ENCODE measurements at regions not wholly inside any gene's neighbourhood (a gene's known extent, or its start where the extent isn't known, plus 50 kb on each side); places are given as distances from the start of the nearest gene placed in this dataset.
"Not testable (repeated sequence)": the region's sequence is repeated elsewhere in the genome, so short reads cannot be mapped to it uniquely, and the experiment has no call there.

DNA sequence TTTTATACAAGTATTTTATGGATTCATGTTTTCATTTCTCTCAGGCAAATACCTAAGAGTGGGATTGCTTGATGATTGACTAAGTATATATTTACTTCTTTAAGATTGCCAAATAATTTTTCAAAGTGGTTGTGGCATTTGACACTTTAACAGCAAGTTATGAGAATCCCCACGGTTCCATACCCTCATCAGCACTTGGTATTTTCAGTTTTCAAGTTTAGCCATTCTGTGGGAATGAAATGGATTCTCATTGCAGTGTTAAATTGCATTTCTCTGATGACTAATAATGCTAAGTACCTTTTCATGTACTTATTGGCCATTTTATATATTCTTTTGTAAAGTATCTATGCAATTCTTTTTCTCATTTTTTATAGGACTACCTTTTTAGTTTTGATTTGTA lies 301.5 kb upstream of the DIO3 start:
- no peak overlapping the region for H3K4me3 Mint-ChIP-seq
- H3K9me2 ChIP-seq (ENCODE audit: insufficient read depth): no peaks in the 10 kb centered on the region
- H3K4me2 ChIP-seq: no peak overlapping the region
- no peak overlapping the region for H2AFZ ChIP-seq
- H3K27ac ChIP-seq (ENCODE audit: low read depth): no peak overlapping the region
- no peaks in the 10 kb centered on the region for H3K79me2 ChIP-seq (replicated peaks; ENCODE audit: insufficient read depth)
- no peaks in the 10 kb centered on the region for H3K27me3 ChIP-seq (ENCODE audit: insufficient read depth)
- peaks cover 11% of the 10 kb centered on the region for H3K9me3 Mint-ChIP-seq
- H3K27ac Mint-ChIP-seq: no peak overlapping the region
- no peaks in the 10 kb centered on the region for H4K20me1 ChIP-seq (replicated peaks; ENCODE audit: insufficient read depth)
- no peak overlapping the region for H3K4me3 ChIP-seq
- H3K36me3 Mint-ChIP-seq (ENCODE audit: low read depth): no peaks in the 10 kb centered on the region; the same call in 2 of the 3 replicates
- H3K36me3 ChIP-seq (ENCODE audit: insufficient read depth): no peaks in the 10 kb centered on the region
- no peaks in the 10 kb centered on the region for H3F3A ChIP-seq (replicated peaks; ENCODE audit: low read depth)
- H3K4me1 ChIP-seq (ENCODE audit: insufficient read depth): peaks cover 4% of the 10 kb centered on the region; the same call in 1 of the 2 replicates
- DNase-seq (ENCODE audit: low spot score) (no peak), ATAC-seq (no peak)
- H3K27me3 Mint-ChIP-seq (ENCODE audit: insufficient read depth, low read depth, poor library complexity): peaks cover 2% of the 10 kb centered on the region
- TF ChIP-seq EZH2phosphoT487 (IDR thresholded peaks at IDR 0.05; ENCODE audit: unreplicated experiment) (no peak), ZNF331 (CRISPR knock-in tag; IDR thresholded peaks at IDR 0.05; ENCODE audit: low read depth) (no peak), JUNB (IDR thresholded peaks at IDR 0.05; ENCODE audit: unreplicated experiment) (no peak)
- peaks cover 6% of the 10 kb centered on the region for H3K4me1 Mint-ChIP-seq

DNA sequence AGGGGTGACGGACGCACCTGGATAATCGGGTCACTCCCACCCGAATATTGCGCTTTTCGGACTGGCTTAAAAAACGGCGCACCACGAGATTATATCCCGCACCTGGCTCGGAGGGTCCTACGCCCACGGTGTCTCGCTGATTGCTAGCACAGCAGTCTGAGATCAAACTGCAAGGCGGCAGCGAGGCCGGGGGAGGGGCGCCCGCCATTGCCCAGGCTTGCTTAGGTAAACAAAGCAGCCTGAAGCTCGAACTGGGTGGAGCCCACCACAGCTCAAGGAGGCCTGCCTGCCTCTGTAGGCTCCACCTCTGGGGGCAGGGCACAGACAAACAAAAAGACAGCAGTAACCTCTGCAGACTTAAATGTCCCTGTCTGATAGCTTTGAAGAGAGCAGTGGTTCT lies 294.9 kb upstream of the DIO3 start:
- H3K27ac ChIP-seq (ENCODE audit: low read depth); H3K4me1 ChIP-seq (ENCODE audit: insufficient read depth); H3K4me3 ChIP-seq; H2AFZ ChIP-seq; H3F3A ChIP-seq (replicated peaks; ENCODE audit: low read depth); H3K9me2 ChIP-seq (ENCODE audit: insufficient read depth); H3K36me3 Mint-ChIP-seq (ENCODE audit: low read depth); DNase-seq (ENCODE audit: low spot score); H3K27me3 ChIP-seq (ENCODE audit: insufficient read depth); H3K79me2 ChIP-seq (replicated peaks; ENCODE audit: insufficient read depth); H3K4me3 Mint-ChIP-seq; H3K4me2 ChIP-seq; H3K36me3 ChIP-seq (ENCODE audit: insufficient read depth); H4K20me1 ChIP-seq (replicated peaks; ENCODE audit: insufficient read depth); H3K4me1 Mint-ChIP-seq; H3K27ac Mint-ChIP-seq; ATAC-seq; H3K27me3 Mint-ChIP-seq (ENCODE audit: insufficient read depth, low read depth, poor library complexity): not testable (repeated sequence)
- peaks cover 14% of the 10 kb centered on the region for H3K9me3 Mint-ChIP-seq

DNA sequence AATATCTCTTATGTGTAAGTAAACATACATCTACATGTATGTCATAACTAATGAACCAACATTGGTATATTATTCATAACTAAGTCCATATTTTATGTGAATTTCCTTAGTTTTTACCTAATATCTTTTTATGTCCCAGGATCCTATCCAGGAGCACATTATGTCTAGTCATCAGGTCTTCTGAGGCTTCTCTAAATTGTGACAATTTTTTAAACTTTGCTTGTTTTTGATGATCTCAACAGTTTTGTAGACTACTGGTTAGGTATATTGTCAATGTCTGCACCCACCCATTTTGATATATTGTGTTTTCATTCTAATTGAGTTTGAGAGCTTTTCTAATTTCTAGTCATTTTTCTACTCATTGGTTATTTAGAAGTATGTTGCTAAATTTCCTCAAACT lies 288.2 kb upstream of the DIO3 start:
- ATAC-seq: no peak
- no peaks in the 10 kb centered on the region for H3K9me2 ChIP-seq (ENCODE audit: insufficient read depth)
- H2AFZ ChIP-seq: no peak overlapping the region
- TF ChIP-seq, protein P1, sequence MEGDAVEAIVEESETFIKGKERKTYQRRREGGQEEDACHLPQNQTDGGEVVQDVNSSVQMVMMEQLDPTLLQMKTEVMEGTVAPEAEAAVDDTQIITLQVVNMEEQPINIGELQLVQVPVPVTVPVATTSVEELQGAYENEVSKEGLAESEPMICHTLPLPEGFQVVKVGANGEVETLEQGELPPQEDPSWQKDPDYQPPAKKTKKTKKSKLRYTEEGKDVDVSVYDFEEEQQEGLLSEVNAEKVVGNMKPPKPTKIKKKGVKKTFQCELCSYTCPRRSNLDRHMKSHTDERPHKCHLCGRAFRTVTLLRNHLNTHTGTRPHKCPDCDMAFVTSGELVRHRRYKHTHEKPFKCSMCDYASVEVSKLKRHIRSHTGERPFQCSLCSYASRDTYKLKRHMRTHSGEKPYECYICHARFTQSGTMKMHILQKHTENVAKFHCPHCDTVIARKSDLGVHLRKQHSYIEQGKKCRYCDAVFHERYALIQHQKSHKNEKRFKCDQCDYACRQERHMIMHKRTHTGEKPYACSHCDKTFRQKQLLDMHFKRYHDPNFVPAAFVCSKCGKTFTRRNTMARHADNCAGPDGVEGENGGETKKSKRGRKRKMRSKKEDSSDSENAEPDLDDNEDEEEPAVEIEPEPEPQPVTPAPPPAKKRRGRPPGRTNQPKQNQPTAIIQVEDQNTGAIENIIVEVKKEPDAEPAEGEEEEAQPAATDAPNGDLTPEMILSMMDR (conservative IDR thresholded peaks at IDR 0.05; ENCODE audit: low read depth in 2 of 2): no peak
- TF ChIP-seq STAT1 (IDR thresholded peaks at IDR 0.05; ENCODE audit: unreplicated experiment): no peak
- TF ChIP-seq JUNB (IDR thresholded peaks at IDR 0.05; ENCODE audit: unreplicated experiment): no peak
- TF ChIP-seq, protein P2, sequence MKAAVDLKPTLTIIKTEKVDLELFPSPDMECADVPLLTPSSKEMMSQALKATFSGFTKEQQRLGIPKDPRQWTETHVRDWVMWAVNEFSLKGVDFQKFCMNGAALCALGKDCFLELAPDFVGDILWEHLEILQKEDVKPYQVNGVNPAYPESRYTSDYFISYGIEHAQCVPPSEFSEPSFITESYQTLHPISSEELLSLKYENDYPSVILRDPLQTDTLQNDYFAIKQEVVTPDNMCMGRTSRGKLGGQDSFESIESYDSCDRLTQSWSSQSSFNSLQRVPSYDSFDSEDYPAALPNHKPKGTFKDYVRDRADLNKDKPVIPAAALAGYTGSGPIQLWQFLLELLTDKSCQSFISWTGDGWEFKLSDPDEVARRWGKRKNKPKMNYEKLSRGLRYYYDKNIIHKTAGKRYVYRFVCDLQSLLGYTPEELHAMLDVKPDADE (IDR thresholded peaks at IDR 0.05): no peak
- TF ChIP-seq NANOG (IDR thresholded peaks at IDR 0.05; ENCODE audit: borderline replicate concordance): no peak
- TF ChIP-seq EZH2phosphoT487 (IDR thresholded peaks at IDR 0.05; ENCODE audit: unreplicated experiment): no peak
- TF ChIP-seq ZNF331 (CRISPR knock-in tag; IDR thresholded peaks at IDR 0.05; ENCODE audit: low read depth): no peak
- TF ChIP-seq, protein P3, sequence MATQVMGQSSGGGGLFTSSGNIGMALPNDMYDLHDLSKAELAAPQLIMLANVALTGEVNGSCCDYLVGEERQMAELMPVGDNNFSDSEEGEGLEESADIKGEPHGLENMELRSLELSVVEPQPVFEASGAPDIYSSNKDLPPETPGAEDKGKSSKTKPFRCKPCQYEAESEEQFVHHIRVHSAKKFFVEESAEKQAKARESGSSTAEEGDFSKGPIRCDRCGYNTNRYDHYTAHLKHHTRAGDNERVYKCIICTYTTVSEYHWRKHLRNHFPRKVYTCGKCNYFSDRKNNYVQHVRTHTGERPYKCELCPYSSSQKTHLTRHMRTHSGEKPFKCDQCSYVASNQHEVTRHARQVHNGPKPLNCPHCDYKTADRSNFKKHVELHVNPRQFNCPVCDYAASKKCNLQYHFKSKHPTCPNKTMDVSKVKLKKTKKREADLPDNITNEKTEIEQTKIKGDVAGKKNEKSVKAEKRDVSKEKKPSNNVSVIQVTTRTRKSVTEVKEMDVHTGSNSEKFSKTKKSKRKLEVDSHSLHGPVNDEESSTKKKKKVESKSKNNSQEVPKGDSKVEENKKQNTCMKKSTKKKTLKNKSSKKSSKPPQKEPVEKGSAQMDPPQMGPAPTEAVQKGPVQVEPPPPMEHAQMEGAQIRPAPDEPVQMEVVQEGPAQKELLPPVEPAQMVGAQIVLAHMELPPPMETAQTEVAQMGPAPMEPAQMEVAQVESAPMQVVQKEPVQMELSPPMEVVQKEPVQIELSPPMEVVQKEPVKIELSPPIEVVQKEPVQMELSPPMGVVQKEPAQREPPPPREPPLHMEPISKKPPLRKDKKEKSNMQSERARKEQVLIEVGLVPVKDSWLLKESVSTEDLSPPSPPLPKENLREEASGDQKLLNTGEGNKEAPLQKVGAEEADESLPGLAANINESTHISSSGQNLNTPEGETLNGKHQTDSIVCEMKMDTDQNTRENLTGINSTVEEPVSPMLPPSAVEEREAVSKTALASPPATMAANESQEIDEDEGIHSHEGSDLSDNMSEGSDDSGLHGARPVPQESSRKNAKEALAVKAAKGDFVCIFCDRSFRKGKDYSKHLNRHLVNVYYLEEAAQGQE (IDR thresholded peaks at IDR 0.05; ENCODE audit: unreplicated experiment): no peak
- TF ChIP-seq ZNF114 (CRISPR knock-in tag; IDR thresholded peaks at IDR 0.05): no peak
- no peak for TF ChIP-seq POLR2AphosphoS5 (IDR thresholded peaks at IDR 0.05; ENCODE audit: low read depth)
- no peak for TF ChIP-seq CREB1 (CRISPR knock-in tag; IDR thresholded peaks at IDR 0.05; ENCODE audit: low read depth)

More for the DNA sequence above, 288.2 kb upstream of the DIO3 start:
- Mint-ChIP-seq H3K4me1 (peaks cover 8% of the 10 kb centered on the region), H3K27ac (no peak overlapping the region), H3K4me3 (no peak overlapping the region), H3K36me3 (ENCODE audit: low read depth) (peaks cover 1% of the 10 kb centered on the region; the same call in 2 of the 3 replicates), H3K27me3 (ENCODE audit: insufficient read depth, low read depth, poor library complexity) (no peaks in the 10 kb centered on the region), H3K9me3 (peaks cover under 1% of the 10 kb centered on the region)
- Histone ChIP-seq H3K27ac (ENCODE audit: low read depth) (no peak overlapping the region), H3K4me1 (ENCODE audit: insufficient read depth) (peaks cover 4% of the 10 kb centered on the region), H4K20me1 (replicated peaks; ENCODE audit: insufficient read depth) (no peaks in the 10 kb centered on the region), H3K36me3 (ENCODE audit: insufficient read depth) (no peaks in the 10 kb centered on the region), H3K79me2 (replicated peaks; ENCODE audit: insufficient read depth) (no peaks in the 10 kb centered on the region), H3K4me3 (no peak overlapping the region), H3K4me2 (no peak overlapping the region), H3K27me3 (ENCODE audit: insufficient read depth) (no peaks in the 10 kb centered on the region), H3F3A (replicated peaks; ENCODE audit: low read depth) (no peaks in the 10 kb centered on the region)
- DNase-seq (ENCODE audit: low spot score): no peak
